ENCODE measurements at regions not wholly inside any gene's neighbourhood (a gene's known extent, or its start where the extent isn't known, plus 50 kb on each side); places are given as distances from the start of the nearest gene placed in this dataset.
A peak's percentile ranks its signal among the peaks of the same experiment; 100 is the strongest.

DNA sequence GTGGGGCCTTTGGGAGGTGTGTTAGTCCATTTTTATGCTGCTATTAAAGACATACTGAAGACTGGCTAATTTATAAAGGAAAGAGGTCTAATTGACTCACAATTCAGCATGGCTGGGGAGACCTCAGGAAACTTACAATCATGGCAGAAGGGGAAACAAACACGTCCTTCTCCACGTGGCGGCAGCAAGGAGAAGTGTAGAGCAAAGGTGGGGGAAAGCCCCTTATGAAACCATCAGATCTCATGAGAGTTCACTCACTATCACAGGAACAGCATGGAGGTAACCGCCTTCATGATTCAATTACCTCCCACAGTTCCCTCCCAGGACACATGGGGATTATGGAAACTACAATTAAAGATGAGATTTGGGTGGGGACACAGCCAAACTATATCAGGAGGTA lies 187.1 kb upstream of the OSR1 start:
- intact Hi-C loops (cut with micrococcal nuclease), result no loop called here
- DNase-seq (no peak), ATAC-seq (no peak)

DNA sequence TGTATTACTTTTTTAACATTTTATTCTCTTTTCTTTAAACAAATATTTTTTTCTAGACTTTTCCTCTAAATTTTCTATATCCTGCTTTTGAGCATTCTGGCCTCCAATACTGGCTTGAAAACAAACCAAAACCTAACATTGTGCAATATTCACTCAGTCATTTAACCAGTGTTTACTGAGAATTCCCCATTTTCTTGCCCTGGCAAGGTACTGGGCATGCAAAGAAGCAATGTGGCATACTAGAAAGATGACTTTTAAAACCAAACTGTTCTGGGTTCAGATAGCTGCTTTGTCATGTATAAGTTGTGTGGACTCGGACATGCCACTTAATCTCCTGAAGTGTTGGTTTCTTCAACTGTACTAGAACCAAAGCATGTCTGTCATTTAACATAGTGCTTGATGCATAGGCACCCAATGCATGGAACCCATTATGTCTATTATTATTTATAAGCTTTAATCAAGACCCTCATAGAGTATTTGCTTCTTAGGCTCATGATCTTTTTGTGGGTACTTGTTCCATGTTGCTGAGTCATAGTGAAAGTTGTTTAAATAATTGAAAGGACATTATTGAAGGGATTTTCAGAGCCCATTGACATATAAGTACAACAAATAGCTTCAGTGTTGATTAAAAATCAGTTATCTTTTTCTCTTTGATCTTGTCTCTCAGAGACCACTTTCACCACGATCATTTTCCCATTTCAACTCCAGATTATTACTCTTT lies 185.4 kb upstream of the OSR1 start:
- intact Hi-C loops (cut with micrococcal nuclease), result no loop called here
- DNase-seq (no peak), ATAC-seq (no peak)

DNA sequence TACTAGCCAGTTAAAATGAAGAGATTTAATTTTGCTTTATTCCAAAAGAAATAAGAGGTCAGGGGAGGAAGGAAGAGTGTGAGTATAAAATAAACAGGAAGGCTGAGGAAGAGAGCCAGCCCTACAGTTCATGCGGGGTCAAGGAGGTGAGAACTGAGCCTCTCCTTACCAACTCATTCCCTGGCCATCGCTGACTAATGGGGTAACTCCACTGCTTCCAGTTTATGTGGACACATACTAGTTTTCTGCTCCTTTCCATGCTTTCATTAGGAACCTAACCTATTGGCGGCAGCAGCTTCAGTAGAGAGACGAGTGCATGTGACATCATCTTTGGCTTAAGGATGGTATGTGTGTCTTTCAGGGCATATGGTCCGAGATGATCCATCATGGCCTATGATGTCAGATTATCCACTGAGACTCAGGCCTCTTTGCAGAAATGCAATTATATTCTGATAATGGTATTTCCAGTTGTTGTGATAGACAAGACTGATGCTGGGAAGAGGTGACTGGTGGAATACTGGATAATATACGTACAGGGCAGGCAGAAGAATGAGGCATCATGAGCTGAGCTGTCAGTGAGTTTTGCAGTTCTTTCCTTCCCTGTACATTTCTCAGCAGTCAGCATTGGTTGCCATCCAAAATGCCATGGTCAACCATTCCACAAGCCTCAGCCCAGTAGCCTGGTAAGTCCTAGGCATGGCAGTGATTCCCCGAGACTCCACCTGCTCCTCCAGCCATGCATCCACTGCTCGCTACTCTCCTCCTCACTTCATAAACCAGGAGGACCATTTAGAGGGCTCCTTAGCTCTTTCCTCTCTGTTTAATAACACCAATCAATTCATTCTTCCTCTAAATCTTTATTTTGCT lies 184.6 kb upstream of the OSR1 start:
- ATAC-seq (no peak), DNase-seq (no peak)
- intact Hi-C loops (cut with micrococcal nuclease), result no loop called here

GRCh38 chr2:19541884-19542283 lies 183.5 kb upstream of the OSR1 start:
- intact Hi-C loops (cut with micrococcal nuclease), result no loop called here
- ATAC-seq (no peak), DNase-seq (no peak)

DNA sequence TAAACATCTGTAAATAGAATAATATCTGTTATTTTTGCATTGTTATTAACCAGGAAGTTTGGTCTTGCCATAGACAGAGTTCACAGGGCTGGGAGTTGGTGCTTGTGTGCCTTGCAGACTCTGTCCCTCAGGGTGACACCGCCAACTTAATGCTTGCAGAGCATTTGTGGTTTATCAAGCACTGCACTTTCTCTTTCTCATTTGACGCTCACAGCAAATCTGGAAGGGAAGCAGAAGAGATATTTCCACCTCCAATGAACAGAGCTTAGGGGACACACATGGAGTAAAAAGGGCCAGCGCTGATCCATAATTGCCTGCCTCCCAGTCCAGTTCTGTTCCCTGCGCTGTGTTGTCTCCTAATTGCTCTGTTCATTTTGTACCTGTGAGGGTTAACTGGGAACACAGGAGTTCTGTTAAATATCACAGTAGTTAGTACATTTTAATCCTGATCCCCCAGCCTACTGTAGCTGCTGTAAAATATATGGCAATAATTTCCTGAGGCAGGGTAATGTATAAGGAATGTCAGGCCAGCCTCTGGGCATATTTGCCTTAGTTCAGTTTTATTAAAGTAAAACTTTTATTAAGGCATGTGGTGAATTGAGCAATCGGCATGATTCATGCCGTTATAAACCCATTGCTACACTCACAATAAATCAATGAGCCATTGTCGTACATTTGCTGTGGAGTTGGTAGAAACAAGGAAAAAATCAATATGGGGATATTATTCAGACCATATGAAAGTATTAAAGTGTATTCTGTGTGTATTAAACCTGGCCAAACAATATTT lies 182.5 kb upstream of the OSR1 start:
- intact Hi-C loops (cut with micrococcal nuclease), result no loop called here
- DNase-seq (no peak), ATAC-seq (no peak)

DNA sequence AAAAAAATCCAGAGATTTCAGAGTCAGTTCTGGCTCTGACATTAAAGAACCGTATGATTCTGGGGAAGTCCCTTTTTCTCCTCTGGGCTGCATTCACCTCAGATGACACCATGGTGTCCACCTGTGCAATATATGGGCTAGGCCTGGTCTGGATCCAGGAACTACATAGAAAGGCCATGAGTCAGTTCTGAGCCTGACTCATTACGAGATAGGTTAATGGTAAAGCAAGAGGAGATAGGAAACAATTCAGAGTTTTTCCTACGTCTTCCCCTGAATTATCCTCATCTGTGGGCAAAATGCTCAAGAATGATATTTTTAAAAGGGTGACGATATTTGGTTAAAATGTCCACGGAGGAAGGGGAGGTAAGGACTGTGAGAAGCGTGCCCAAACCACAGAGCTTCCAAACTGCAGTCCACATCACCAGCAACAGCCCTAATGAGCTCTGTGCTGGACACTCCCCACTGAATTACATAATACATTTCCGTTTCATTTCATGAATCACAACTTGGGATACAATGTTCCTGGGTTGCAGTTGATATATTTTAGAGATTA lies 180.1 kb upstream of the OSR1 start:
- DNase-seq, result no peak
- peak; percentile 95 for ATAC-seq
- intact Hi-C loops (cut with micrococcal nuclease), result no loop called here

DNA sequence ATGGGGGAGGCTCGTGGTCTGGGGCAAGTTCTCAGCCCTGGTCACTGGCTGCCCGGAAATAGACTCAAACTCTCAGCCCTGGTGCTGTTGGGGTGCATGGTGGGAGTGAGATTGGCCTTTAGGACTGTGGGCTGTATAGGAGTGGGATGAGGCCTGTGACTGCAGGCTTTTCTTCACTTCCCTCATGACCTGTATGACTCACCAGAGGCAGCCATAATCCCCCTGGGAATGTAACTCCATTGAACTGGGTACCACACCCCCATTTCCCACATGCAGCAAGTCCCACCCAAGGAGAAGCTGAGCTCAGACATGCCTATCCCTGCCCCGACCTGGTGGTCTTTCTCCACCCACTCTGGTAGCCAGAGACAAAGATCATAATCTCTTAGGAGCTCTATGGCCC lies 177.7 kb upstream of the OSR1 start:
- ATAC-seq (no peak), DNase-seq (no peak)
- intact Hi-C loops (cut with micrococcal nuclease), result no loop called here

DNA sequence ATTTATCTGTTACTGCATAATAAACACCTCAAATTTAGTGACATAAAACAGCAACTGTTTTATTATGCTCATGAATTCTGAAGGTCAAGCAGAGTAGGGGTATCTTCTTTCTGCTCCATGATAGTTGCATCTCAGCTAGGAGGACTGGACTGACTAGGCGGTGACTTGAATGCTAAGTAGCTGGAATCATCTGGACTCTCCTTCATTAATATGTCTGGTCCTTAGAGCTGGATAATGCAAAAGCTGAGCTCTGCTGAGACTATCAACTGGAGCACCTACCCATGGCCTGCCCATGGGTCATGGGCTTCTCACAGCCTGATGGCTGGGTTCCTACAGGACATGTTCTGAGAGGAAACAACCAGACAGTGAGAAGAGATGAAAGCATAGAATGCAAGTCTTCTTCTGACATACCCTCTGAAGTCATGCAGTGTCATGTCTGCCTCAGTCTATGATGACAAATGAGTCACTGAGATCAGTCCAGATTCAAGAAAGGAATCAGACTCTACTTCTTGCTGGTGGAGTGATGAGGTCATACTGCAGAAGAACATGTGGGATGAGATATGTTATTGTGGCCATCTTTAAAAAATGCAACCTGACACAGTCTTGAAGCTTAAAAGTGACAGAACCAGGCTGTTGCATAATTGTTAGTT lies 174.2 kb upstream of the OSR1 start:
- intact Hi-C loops (cut with micrococcal nuclease), result no loop called here
- no peak for DNase-seq
- no peak for ATAC-seq

GRCh38 chr2:19529677-19530076 lies 171.3 kb upstream of the OSR1 start:
- intact Hi-C loops (cut with micrococcal nuclease), result no loop called here
- ATAC-seq (no peak), DNase-seq (no peak)

DNA sequence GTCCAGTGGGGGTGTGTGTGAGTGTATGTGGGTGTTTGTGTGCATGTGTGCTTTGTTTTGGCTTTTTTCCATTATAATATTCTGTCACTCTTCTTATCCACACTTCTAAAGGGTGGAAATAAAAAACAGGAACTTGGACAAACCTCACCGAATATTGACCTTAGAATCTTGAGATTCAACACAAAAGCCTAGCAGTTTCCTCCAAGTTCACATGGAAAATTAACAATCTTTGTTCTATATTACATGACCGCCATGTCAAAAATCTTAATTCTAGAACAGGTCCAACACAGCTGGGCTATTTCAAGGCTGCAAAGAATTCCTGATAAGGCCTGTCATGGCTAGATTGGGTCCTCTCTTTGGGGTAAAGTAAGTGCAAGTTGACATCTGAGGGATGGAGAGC lies 169.3 kb upstream of the OSR1 start:
- intact Hi-C loops (cut with micrococcal nuclease), result no loop called here
- ATAC-seq (no peak), DNase-seq (no peak)

GRCh38 chr2:19525313-19525712 lies 166.9 kb upstream of the OSR1 start:
- intact Hi-C loops (cut with micrococcal nuclease), result no loop called here
- DNase-seq, result no peak
- ATAC-seq, result no peak

GRCh38 chr2:19519045-19519444 lies 160.6 kb upstream of the OSR1 start:
- DNase-seq (no peak), ATAC-seq (no peak)
- intact Hi-C loops (cut with micrococcal nuclease), result no loop called here

DNA sequence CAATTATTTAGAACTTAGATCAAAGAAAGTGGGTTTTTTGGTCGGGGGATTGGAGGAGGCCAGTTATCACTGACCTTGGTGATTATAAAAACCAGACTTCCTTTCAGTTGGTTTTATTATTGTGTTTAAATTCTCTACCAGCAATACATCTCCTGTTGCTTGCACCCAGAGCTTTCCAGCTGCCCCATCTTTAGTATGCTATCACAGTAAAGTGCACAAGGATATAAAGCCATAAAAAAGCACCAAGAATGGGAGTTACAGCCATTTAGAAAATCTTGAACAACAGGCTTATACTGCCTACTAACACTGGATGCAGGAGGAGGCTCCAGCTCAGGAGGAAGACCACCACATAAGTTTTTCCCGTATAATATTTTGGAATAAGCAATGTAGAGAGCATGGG lies 148.7 kb upstream of the OSR1 start:
- no peak for DNase-seq
- intact Hi-C loops (cut with micrococcal nuclease), result no loop called here
- no peak for ATAC-seq

- DNase-seq (no peak), ATAC-seq (no peak)
- intact Hi-C loops (cut with micrococcal nuclease), result no loop called here
These were observed 147.0 kb upstream of the OSR1 start for GRCh38 chr2:19505199-19506136.

DNA sequence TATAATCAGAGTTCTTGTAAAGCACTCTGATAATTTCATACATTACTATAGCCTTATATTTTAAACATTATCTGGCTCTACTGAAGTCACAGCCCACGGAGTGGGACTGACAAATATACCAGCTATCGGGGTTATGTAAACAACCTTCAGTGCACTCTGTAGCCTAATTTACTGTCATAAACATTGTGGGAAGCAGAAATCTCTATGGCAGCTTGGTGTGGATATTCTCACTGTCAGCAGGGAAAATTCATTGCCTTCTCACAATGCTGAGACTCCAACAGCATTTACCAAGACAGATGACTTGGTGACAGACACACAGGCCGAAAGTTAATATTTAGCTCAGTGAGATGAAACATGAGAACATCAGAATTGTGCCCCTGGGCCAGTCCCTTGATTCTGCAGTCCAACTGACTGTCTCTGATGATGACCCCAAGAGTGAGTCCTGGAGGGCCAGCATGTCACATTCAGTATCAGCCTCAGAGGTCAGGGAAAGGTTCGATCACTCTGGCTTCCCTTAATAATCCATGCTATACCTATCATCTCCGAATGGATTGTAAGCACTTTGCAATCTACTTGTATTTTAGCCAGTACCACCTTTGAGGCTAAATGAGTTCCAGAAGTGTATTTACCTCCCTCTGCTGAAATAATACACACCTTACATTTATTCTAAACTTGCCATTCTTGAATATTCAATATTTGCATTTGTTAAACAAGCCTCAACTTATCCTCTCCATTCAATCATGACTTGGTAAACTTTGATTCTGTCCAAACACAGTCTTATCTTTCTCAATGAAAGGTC lies 146.2 kb upstream of the OSR1 start:
- DNase-seq (no peak), ATAC-seq (no peak)
- intact Hi-C loops (cut with micrococcal nuclease), result no loop called here

GRCh38 chr2:19503915-19504314 lies 145.5 kb upstream of the OSR1 start:
- DNase-seq (no peak), ATAC-seq (no peak)
- intact Hi-C loops (cut with micrococcal nuclease), result no loop called here

DNA sequence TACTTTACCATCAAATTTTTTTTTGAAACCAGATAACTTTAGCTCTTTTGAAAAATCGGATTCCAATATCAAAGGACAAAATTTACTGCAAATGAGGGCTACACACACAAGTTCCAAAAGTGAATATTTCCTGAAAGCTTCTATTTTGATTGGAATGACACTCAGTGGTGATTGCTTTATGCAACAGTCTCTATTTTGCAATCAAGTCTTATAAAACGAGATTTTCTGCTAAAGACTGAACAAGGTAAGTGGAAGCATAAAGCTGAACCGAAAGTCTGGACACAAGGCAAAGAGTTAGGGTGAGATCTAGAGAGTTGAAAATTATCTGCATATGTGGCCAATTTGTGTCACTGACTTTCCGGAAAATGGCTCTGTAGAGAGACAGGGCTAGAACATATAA lies 145.0 kb upstream of the OSR1 start:
- intact Hi-C loops (cut with micrococcal nuclease), result no loop called here
- no peak for DNase-seq
- no peak for ATAC-seq

DNA sequence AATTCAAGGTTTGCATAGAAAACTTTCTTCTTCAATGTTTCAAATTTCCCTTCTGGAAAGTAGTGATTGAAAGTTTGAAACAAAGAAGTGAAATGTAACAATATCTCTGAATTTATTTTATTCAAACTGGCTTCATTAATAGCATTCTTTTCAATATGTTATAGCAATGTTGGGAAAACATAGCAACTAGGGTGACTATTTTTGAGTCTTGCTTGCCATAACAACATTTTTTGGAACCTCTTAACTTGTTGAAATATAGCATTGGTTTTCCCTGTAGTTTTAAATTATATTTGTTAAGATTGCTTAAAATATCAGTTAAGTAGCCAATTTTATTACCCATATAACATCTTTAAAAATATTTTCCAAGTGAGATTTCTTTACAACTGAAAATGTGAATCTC lies 141.7 kb upstream of the OSR1 start:
- DNase-seq, result no peak
- intact Hi-C loops (cut with micrococcal nuclease), result no loop called here
- ATAC-seq, result no peak
